ENCODE measurements at regions not wholly inside any gene's neighbourhood (a gene's known extent, or its start where the extent isn't known, plus 50 kb on each side); places are given as distances from the start of the nearest gene placed in this dataset.

DNA sequence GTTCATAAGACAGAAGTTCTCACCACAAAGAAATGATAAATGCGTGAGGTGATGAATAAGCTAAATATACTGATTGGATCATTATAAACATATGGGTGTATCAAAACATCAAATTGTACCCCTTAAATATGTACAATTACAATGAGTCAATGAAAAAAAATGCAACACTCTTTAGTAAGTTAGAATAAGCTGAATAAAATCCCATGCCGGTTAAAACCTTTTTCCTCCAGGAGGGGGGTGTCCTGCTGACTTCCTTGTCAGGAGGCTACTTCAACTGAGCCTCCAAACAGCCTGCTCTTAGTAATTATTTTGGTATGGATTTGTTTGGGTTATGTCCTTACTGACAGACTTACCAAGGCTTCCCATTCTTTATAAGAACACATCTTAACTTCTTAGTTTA lies 649.1 kb downstream of the INHBA start:
- Histone ChIP-seq H3K4me1 (ENCODE audit: low read depth) (peaks cover 5% of the 10 kb centered on the region), H3K27ac (no peak overlapping the region), H3K9me3 (ENCODE audit: low read depth) (no peaks in the 10 kb centered on the region), H3K36me3 (no peaks in the 10 kb centered on the region), H3K4me3 (no peak overlapping the region), H3K27me3 (no peaks in the 10 kb centered on the region)
- no peak for DNase-seq (ENCODE audit: low read depth in 1 of 2, low spot score in 1 of 2)
- TF ChIP-seq, protein P1, sequence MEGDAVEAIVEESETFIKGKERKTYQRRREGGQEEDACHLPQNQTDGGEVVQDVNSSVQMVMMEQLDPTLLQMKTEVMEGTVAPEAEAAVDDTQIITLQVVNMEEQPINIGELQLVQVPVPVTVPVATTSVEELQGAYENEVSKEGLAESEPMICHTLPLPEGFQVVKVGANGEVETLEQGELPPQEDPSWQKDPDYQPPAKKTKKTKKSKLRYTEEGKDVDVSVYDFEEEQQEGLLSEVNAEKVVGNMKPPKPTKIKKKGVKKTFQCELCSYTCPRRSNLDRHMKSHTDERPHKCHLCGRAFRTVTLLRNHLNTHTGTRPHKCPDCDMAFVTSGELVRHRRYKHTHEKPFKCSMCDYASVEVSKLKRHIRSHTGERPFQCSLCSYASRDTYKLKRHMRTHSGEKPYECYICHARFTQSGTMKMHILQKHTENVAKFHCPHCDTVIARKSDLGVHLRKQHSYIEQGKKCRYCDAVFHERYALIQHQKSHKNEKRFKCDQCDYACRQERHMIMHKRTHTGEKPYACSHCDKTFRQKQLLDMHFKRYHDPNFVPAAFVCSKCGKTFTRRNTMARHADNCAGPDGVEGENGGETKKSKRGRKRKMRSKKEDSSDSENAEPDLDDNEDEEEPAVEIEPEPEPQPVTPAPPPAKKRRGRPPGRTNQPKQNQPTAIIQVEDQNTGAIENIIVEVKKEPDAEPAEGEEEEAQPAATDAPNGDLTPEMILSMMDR (IDR thresholded peaks at IDR 0.05; ENCODE audit: low read depth, low read length) = no peak

DNA sequence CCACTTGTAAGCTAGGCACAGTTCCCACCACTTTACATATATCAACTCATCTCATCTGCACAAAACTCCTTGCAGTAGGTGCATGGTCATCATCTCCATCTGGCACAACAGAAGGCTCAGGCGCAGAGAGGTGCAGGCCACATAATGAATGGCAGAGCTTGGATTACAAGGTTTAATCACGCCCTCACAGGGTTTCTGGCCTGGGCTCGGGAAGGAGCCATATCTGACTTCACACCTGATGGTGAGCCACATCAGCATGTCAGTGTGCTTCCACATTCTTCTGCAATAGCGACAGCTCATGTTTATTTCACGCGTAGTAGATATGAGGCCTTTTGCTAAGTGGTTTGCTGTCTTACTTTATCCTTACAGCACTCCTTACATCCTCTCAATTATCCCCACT lies 650.2 kb downstream of the INHBA start:
- no peaks in the 10 kb centered on the region for H3K9me3 ChIP-seq (ENCODE audit: low read depth)

DNA sequence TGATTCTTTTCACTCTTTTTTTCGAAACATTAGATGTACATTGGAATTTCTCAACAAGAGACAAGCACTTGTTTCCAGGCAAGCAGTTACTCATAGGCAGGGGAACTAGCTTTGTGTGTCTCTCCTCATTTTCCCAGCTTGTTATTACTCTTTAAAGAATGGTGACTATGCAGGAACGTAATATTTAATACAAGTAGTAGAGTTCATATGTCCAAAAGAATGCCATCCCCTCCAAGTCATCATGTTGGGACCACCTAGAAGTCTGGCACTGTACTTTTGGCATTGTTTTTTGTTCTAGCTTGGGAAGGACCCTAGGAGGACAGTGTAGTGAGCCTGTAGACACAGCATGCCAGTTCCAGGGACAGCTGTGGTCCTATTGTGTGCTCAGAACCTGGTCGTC lies 650.7 kb downstream of the INHBA start:
- no peaks in the 10 kb centered on the region for H3K9me3 ChIP-seq (ENCODE audit: low read depth)
- H3K27ac ChIP-seq = no peak overlapping the region
- no peak overlapping the region for H3K4me3 ChIP-seq
- H3K4me1 ChIP-seq (ENCODE audit: low read depth) = peaks cover 21% of the 10 kb centered on the region
- H3K36me3 ChIP-seq = no peaks in the 10 kb centered on the region
- TF ChIP-seq, protein P1 (IDR thresholded peaks at IDR 0.05; ENCODE audit: low read depth, low read length) = no peak
- DNase-seq (ENCODE audit: low read depth in 1 of 2, low spot score in 1 of 2) = no peak
- H3K27me3 ChIP-seq = no peaks in the 10 kb centered on the region

More for the DNA sequence above, 650.2 kb downstream of the INHBA start:
- TF ChIP-seq, protein P1 (IDR thresholded peaks at IDR 0.05; ENCODE audit: low read depth, low read length) = no peak
- Histone ChIP-seq H3K4me1 (ENCODE audit: low read depth) (peaks cover 16% of the 10 kb centered on the region), H3K27me3 (no peaks in the 10 kb centered on the region), H3K27ac (no peak overlapping the region), H3K4me3 (no peak overlapping the region), H3K36me3 (no peaks in the 10 kb centered on the region)
- DNase-seq (ENCODE audit: low read depth in 1 of 2, low spot score in 1 of 2) = no peak

DNA sequence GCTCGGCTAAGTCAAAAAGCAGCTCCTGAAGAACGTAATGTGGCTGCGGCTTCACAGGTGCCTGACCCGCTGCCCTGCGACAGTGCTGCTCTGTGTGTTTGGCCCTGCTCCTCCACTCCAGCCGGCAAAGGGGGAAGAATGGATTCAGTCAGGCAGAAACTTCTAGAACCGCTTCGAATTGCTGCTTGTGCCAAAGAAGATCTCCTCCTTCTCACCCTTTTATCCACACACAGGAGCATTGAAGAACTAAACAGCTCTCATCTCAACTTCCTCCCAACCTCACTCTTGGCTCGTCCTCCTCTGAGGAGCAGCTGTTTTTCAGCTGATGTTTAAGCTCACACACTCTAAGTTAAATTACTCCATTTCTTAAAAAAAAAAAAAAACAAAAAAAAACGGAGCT lies 651.4 kb downstream of the INHBA start:
- DNase-seq (ENCODE audit: low read depth in 1 of 2, low spot score in 1 of 2) = no peak
- Histone ChIP-seq H3K36me3 (no peaks in the 10 kb centered on the region), H3K4me3 (no peak overlapping the region), H3K4me1 (ENCODE audit: low read depth) (peaks cover 28% of the 10 kb centered on the region), H3K9me3 (ENCODE audit: low read depth) (no peaks in the 10 kb centered on the region), H3K27ac (no peak overlapping the region), H3K27me3 (no peaks in the 10 kb centered on the region)
- TF ChIP-seq, protein P1 (IDR thresholded peaks at IDR 0.05; ENCODE audit: low read depth, low read length) = no peak

DNA sequence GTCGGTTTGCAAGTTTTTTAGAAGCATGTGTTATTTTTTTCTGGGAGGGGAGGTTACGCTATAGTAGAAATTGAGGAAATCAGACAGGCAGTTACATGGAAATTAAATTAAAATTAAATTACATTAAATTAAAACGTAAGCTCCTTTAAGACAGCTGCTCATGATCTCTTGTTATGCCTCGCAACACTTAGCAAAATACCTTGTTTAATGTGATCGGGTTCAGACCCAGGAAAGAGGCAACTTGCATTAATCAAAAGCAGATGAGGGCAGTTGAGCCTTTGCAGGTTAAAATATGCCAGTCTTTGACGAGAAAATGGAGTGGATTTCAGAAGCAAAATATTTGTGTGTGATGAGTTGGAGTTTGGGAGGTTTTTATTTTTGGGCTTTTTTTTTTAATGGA lies 651.8 kb downstream of the INHBA start:
- no peak overlapping the region for H3K27ac ChIP-seq
- no peaks in the 10 kb centered on the region for H3K27me3 ChIP-seq
- H3K36me3 ChIP-seq = no peaks in the 10 kb centered on the region
- H3K9me3 ChIP-seq (ENCODE audit: low read depth) = no peaks in the 10 kb centered on the region
- no peak for DNase-seq (ENCODE audit: low read depth in 1 of 2, low spot score in 1 of 2)
- H3K4me1 ChIP-seq (ENCODE audit: low read depth) = peaks cover 32% of the 10 kb centered on the region
- no peak overlapping the region for H3K4me3 ChIP-seq
- TF ChIP-seq, protein P1 (IDR thresholded peaks at IDR 0.05; ENCODE audit: low read depth, low read length) = no peak

DNA sequence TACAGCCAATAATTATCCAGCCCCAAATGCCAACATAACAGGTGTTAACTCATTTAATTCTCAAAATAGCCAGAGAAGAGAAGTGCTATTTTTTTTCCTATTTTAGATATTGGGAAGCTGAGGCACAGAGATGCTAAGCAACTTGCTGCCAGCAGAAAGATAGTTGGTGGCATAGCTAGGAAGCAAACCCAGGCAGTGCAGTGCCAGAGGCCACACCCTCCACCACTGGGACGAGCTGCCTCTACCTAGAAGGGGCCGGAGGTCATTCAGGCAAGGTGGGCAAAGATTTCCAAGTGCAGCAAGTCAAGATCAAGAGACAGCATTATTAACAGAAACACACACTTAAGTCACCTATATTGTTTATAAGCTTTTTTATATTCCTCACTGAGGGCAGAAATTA lies 654.1 kb downstream of the INHBA start:
- Histone ChIP-seq H3K27me3 (no peaks in the 10 kb centered on the region), H3K4me1 (ENCODE audit: low read depth) (peaks cover 33% of the 10 kb centered on the region), H3K27ac (peak overlapping the region; percentile 80), H3K4me3 (no peak overlapping the region), H3K9me3 (ENCODE audit: low read depth) (no peaks in the 10 kb centered on the region), H3K36me3 (no peaks in the 10 kb centered on the region)
- no peak for DNase-seq (ENCODE audit: low read depth in 1 of 2, low spot score in 1 of 2)
- TF ChIP-seq, protein P1 (IDR thresholded peaks at IDR 0.05; ENCODE audit: low read depth, low read length) = no peak
